Osteocyte (in vitro differentiated cells): ENCODE measurements at regions not wholly inside any gene's neighbourhood (a gene's known extent, or its start where the extent isn't known, plus 50 kb on each side); places are given as distances from the start of the nearest gene placed in this dataset.

ENCODE experiments used
- DNase-seq: peaks from one replicate; pipeline ENCODE4 v3.0.0; 2021; ENCODE audit warnings: mixed read lengths; ENCODE audit not compliant: unreplicated experiment; ENCODE audit errors: extremely low spot score
- H3K27ac Mint-ChIP-seq: one replicate; pipeline ENCODE4 v1.8.0; 2021; ENCODE audit warnings: mild to moderate bottlenecking, mixed read lengths; ENCODE audit not compliant: unreplicated experiment
- H3K27me3 Mint-ChIP-seq: one replicate; pipeline ENCODE4 v1.8.0; 2021; ENCODE audit warnings: mixed read lengths; ENCODE audit not compliant: unreplicated experiment
- H3K36me3 Mint-ChIP-seq: one replicate; pipeline ENCODE4 v1.8.0; 2021; ENCODE audit warnings: mixed read lengths; ENCODE audit not compliant: unreplicated experiment
- H3K4me1 Mint-ChIP-seq: one replicate; pipeline ENCODE4 v1.8.0; 2021; ENCODE audit warnings: mixed read lengths; ENCODE audit not compliant: unreplicated experiment
- H3K4me3 Mint-ChIP-seq: one replicate; pipeline ENCODE4 v1.8.0; 2021; ENCODE audit warnings: mild to moderate bottlenecking, moderate library complexity, mixed read lengths; ENCODE audit not compliant: unreplicated experiment
- H3K9me3 Mint-ChIP-seq: one replicate; pipeline ENCODE4 v1.8.0; 2021; ENCODE audit warnings: mixed read lengths; ENCODE audit not compliant: unreplicated experiment
- CTCF ChIP-seq: fragments of 200-600 bp; sonication (generic); IDR thresholded peaks from 2 replicates; pipeline ENCODE4 v1.5.0; 2021; ENCODE audit warnings: antibody characterized with exemption, mild to moderate bottlenecking, moderate library complexity

DNA sequence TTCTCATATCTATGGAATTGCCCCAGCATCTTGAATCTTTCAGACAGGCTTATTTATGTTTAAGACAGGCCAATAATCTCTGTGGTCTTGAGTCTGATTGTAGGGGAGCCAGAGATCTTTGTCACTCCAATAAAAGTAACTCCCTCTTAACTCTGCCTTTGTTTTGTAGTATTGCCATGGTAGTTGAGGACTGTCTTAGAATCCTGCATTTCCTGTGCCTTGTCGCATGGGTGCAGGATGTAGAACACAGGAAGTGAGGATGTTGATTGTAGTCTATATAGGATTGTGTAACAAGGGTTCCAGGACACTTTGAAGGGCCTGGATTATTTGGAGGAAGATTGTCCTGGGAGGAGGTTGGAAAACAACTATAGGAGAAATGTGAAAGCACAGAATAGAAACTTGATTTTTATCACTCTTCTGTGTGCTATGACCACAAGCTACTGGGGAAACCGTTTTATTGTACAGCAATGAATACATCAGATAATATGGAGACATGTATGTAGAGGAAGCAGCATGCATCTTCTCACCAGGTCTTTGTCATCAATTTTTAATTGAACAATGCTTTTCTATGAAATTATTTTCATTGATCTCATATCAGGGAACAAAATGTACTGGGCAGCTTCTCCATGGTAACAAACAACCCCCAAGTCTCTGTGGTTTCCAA lies 411.7 kb downstream of the FGF9 start:
- no peak for TF ChIP-seq CTCF
- Mint-ChIP-seq H3K9me3 (peaks cover 25% of the 10 kb centered on the region), H3K27ac (no peak overlapping the region), H3K36me3 (no peaks in the 10 kb centered on the region), H3K4me1 (no peaks in the 10 kb centered on the region), H3K27me3 (no peaks in the 10 kb centered on the region), H3K4me3 (no peak overlapping the region)
- no peak for DNase-seq

- Mint-ChIP-seq H3K4me3 (no peak overlapping the region), H3K27ac (no peak overlapping the region), H3K36me3 (no peaks in the 10 kb centered on the region), H3K4me1 (no peaks in the 10 kb centered on the region), H3K9me3 (peaks cover 19% of the 10 kb centered on the region), H3K27me3 (no peaks in the 10 kb centered on the region)
- no peak for DNase-seq
- TF ChIP-seq CTCF, result no peak
Measured at GRCh38 chr13:22085001-22085400, 414.1 kb downstream of the FGF9 start.

DNA sequence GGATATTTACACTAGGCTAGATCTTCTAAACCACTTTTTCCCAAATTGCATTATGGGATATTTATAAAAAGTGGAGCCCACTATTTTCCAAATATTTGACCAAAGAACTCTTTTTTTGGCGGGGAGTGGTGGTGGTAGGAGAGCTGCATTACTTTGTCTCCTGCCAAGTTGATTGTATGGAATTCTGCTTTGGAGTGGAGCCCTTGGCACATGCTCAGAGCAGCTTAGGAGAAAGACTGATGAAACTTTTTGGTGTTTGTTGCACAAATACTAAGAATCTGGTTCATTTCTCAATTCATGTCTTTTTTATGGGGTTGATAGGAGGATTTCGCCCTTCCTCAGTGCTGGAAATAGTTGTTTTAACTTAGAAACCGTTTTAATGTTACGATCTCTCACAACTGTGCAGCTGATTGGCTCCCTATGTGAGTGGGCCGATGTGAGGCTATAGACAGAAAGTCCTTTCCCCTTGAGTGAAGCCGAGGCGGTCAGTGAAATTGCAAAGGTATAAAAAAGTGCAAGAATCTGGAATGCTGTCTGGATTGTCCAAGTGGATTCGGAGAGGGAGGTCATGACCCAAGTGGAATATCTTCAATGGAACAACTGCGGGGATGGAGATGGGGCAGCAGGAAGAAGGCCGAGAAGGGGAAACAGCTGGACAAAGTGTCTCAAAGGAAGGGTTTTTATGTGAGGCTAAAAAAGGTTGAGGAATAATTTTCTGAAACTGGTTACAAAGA lies 415.9 kb downstream of the FGF9 start:
- Mint-ChIP-seq H3K4me3 (no peak overlapping the region), H3K36me3 (no peaks in the 10 kb centered on the region), H3K27me3 (no peaks in the 10 kb centered on the region), H3K9me3 (peaks cover 24% of the 10 kb centered on the region), H3K4me1 (peaks cover 2% of the 10 kb centered on the region), H3K27ac (no peak overlapping the region)
- no peak for TF ChIP-seq CTCF
- no peak for DNase-seq

- no peaks in the 10 kb centered on the region for H3K27me3 Mint-ChIP-seq
- H3K27ac Mint-ChIP-seq, result no peak overlapping the region
- H3K4me3 Mint-ChIP-seq, result no peak overlapping the region
- no peaks in the 10 kb centered on the region for H3K36me3 Mint-ChIP-seq
- H3K9me3 Mint-ChIP-seq, result peaks cover 16% of the 10 kb centered on the region
- TF ChIP-seq CTCF, result no peak
- peaks cover 2% of the 10 kb centered on the region for H3K4me1 Mint-ChIP-seq
- DNase-seq, result no peak
Measured at GRCh38 chr13:22090106-22090505, 419.2 kb downstream of the FGF9 start.

DNA sequence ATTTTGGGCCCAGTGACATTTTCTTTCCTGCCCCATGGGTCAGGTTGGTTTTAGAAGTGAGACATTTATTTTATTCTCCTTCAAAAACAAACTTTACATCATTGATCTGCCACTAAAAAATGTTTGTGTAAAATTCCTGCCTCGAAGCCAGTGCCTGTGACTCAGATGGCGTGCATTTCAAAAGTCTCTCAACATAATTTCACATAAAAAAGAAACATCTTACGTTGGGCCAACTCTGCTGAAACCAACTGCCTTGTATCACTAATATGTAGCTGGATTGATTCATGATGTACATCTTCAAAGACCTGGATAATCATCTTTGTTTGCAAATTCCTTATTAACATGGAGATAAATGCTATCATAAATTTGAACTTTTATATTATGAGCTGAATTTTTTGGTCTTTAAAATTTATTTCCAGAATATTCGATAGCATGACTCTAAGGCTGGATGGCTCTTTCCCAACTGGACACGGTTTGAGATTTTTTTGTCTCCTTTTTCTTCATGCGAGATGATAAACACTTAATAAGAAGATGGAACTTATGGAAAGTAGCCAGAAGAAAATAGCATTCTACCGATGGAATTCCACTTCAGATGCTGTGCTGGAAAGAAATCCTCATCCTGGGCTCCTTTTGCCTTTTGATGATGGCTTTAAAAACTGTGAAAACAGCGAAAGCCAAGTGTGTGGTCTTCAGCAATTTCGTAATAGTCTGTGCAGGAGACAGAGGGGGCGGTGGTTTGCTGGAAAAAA lies 420.5 kb downstream of the FGF9 start:
- H3K4me1 Mint-ChIP-seq, result peaks cover 2% of the 10 kb centered on the region
- H3K36me3 Mint-ChIP-seq, result no peaks in the 10 kb centered on the region
- H3K4me3 Mint-ChIP-seq, result no peak overlapping the region
- no peak for TF ChIP-seq CTCF
- DNase-seq, result no peak
- peaks cover 27% of the 10 kb centered on the region for H3K9me3 Mint-ChIP-seq
- no peak overlapping the region for H3K27ac Mint-ChIP-seq
- H3K27me3 Mint-ChIP-seq, result no peaks in the 10 kb centered on the region
